Loucy (cell line): ENCODE measurements at regions not wholly inside any gene's neighbourhood (a gene's known extent, or its start where the extent isn't known, plus 50 kb on each side); places are given as distances from the start of the nearest gene placed in this dataset.

Experiments used
- EZH2phosphoT487 ChIP-seq: fragments of 200-600 bp; IDR thresholded peaks from 2 replicates; pipeline ENCODE4 v1.6.1; 2018; ENCODE audit warnings: antibody characterized with exemption, mild to moderate bottlenecking, moderate library complexity, borderline replicate concordance
- TF ChIP-seq, protein P1 (sequence below): fragments of 200-600 bp; sonication (generic); conservative IDR thresholded peaks from 2 replicates; pipeline ENCODE4 v1.5.1; 2014; ENCODE audit warnings: mild to moderate bottlenecking, antibody characterized with exemption, low read length

DNA sequence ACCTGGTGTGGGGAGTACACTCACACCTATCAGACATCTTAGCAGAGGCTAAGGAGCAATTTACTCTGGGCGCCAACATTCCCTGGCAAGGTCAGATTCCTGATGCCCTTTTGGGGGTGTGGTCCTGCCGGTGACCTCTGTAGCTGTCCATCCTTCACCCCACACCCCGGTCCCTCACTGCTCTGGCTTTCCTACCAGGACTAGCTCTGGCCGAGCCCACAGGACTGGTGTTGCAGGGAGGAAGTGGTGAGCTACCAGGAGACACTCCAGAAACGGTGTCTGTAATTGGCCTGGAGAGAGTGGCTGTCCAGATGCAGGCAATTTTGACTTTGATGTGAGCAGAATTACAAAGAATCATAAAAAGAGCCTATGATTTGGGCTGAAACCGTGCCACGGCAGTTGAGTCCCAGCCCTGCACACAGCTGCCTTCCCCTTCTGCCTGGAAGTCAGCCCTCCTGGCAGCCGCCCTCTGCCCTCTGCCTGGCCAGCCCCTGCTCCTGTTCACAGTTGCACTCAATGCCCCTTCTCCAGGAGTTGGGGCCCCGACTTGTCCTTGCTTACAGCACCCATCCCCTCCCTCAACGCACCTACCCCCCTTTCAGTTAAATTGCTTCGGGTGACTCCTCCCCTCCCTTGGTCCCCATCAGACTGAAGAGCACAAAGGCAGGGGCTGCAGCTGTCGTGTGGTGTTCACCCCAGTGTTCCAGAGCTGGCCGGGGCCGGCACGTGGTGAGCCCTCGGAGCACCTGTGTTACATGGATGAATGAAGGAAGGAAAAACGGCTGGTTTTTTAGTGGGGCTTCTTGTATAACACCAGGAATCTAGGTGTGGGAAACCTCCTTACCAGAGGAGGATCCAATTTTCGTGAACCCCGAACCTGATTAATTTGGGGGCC, 80.2 kb upstream of the TPM1 start:
- TF ChIP-seq, protein P1, sequence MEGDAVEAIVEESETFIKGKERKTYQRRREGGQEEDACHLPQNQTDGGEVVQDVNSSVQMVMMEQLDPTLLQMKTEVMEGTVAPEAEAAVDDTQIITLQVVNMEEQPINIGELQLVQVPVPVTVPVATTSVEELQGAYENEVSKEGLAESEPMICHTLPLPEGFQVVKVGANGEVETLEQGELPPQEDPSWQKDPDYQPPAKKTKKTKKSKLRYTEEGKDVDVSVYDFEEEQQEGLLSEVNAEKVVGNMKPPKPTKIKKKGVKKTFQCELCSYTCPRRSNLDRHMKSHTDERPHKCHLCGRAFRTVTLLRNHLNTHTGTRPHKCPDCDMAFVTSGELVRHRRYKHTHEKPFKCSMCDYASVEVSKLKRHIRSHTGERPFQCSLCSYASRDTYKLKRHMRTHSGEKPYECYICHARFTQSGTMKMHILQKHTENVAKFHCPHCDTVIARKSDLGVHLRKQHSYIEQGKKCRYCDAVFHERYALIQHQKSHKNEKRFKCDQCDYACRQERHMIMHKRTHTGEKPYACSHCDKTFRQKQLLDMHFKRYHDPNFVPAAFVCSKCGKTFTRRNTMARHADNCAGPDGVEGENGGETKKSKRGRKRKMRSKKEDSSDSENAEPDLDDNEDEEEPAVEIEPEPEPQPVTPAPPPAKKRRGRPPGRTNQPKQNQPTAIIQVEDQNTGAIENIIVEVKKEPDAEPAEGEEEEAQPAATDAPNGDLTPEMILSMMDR, result no peak
- no peak for TF ChIP-seq EZH2phosphoT487
